ENCODE measurements at regions not wholly inside any gene's neighbourhood (a gene's known extent, or its start where the extent isn't known, plus 50 kb on each side); places are given as distances from the start of the nearest gene placed in this dataset.

DNA sequence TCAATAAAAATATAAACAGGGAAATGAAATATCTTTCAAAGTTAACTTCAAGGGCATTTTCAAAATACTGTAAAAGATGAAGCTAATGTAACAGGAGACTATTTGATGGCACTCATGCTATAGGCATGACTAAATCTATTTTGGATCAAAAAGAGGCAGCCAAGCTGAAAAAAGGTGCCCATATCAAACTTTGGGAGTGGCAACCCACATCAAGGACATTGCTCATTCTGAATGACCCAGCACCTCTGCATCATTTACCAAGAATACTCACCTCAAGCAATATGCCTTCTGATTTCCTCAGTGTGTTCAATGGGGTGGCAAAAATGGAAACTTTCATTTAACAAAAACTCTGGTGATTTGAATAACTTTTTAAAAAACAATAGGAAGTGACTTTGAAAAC, 853.3 kb downstream of the TLE1 start:
- TF ChIP-seq, protein P1, sequence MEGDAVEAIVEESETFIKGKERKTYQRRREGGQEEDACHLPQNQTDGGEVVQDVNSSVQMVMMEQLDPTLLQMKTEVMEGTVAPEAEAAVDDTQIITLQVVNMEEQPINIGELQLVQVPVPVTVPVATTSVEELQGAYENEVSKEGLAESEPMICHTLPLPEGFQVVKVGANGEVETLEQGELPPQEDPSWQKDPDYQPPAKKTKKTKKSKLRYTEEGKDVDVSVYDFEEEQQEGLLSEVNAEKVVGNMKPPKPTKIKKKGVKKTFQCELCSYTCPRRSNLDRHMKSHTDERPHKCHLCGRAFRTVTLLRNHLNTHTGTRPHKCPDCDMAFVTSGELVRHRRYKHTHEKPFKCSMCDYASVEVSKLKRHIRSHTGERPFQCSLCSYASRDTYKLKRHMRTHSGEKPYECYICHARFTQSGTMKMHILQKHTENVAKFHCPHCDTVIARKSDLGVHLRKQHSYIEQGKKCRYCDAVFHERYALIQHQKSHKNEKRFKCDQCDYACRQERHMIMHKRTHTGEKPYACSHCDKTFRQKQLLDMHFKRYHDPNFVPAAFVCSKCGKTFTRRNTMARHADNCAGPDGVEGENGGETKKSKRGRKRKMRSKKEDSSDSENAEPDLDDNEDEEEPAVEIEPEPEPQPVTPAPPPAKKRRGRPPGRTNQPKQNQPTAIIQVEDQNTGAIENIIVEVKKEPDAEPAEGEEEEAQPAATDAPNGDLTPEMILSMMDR (IDR thresholded peaks at IDR 0.05; ENCODE audit: control extremely low read depth, extremely low read depth, low read depth, missing control alignments): no peak
- POLR2A ChIA-PET: no interaction called here
- no peak for DNase-seq (ENCODE audit: extremely low spot score)
- CTCF ChIA-PET: no interaction called here

DNA sequence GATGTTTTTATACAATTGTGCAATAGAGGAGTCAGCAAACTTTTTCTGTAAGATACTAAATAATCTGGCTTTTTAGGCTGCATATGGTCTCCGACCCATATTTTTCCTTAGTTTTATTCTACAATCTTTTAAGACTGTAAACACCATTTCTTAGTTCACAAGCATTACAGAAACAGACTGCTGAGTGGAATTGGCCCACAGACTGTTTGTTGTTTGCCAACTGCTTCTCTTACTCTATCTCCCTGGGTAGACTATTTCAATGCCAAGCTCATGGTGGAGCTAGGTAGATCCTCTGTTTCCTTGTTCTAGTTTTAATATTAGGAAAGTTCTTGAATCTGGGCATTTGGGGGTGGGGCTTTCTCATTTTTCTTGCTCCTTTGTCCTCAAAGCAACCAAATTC, 857.6 kb downstream of the TLE1 start:
- TF ChIP-seq, protein P1 (IDR thresholded peaks at IDR 0.05; ENCODE audit: control extremely low read depth, extremely low read depth, low read depth, missing control alignments): no peak
- no peak for DNase-seq (ENCODE audit: extremely low spot score)
- ChIA-PET CTCF (interaction anchor here (1.2 kb wide), 1 partner anchor 15 kb away, joined by 3 read pairs; no protein-coding TSS in a partner anchor), POLR2A (no interaction called here)

DNA sequence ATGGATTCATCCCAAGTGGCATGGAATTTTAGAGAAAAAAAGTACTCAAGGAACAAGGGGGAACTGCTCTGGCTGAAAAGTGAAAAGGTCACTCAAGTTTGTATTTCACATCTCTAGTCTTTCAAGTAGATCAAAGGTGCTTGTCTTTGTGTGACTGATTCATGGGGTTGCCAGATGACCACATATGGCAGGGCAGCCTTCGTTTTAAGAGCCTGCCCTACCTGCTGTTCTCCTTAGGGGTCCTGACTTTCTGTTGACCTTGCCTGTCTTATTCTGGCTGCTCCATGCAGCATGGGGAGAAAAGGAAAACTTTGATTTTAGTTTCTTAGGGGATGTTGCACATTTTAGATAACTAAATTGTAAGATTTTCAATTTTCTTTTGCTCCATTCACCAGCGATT, 877.7 kb downstream of the TLE1 start:
- no peak for DNase-seq (ENCODE audit: extremely low spot score)
- TF ChIP-seq, protein P1 (IDR thresholded peaks at IDR 0.05; ENCODE audit: control extremely low read depth, extremely low read depth, low read depth, missing control alignments): no peak
- POLR2A ChIA-PET: no interaction called here
- CTCF ChIA-PET: no interaction called here

DNA sequence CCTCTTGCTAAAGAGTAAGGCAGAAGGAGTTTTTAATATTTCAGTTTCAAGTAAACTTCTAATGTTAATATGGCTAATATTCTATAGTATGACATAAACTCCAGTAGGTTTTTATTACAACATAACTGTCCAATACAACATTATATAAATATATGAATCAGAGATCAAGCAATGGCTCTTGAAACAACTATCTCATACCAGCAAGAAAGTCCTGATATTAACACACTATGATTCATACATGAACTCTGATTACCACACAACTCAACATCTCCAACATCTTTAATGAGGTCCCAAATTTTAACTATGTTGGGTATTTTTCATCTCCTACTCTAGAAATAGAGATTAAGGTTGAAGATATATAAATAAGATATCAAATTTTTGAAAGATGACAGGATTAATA, 878.3 kb downstream of the TLE1 start:
- TF ChIP-seq, protein P1 (IDR thresholded peaks at IDR 0.05; ENCODE audit: control extremely low read depth, extremely low read depth, low read depth, missing control alignments): no peak
- ChIA-PET CTCF (no interaction called here), POLR2A (no interaction called here)
- DNase-seq (ENCODE audit: extremely low spot score): no peak

DNA sequence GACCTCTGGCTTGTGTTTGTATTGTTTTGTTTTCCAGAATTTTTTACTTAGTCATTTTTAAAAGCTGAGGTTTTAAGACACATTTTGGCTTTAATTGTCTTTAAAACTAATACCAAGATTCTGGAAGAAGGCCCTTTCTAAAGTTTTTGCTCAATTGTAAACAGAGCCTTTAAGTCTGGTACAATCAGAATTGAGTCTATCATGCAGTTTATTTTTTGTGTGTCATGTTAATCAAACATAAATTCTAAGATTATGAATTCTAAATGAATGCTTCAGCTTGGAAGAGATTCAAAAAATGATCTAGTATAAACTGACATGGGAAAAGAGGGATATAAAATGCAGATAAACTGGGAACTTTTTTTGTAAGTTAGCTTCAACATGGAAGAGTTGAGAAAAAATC, 882.7 kb downstream of the TLE1 start:
- TF ChIP-seq, protein P1 (IDR thresholded peaks at IDR 0.05; ENCODE audit: control extremely low read depth, extremely low read depth, low read depth, missing control alignments): no peak
- DNase-seq (ENCODE audit: extremely low spot score): no peak
- POLR2A ChIA-PET: no interaction called here
- CTCF ChIA-PET: no interaction called here

DNA sequence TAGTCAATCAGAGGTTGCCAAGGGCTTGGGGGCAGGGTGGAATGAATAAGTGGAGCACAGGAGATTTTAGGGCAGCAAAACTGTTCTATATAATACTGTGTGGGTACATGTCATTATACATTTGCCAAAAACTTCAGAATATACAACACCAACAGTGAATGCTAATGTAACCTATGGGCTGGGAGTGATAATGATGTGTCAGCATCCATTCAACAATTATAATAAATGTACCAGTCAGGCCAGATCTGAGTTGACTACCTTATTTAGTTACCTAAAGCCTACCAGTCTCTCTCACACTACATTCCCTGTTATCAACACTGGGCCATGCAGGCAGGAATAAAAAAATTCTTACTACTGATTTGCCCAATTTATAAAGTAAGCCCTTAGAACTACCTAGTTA, 884.5 kb downstream of the TLE1 start:
- POLR2A ChIA-PET: no interaction called here
- CTCF ChIA-PET: interaction anchor here (1.3 kb wide), 1 partner anchor 30 kb away, joined by 3 read pairs; no protein-coding TSS in a partner anchor
- DNase-seq (ENCODE audit: extremely low spot score): no peak
- TF ChIP-seq, protein P1 (IDR thresholded peaks at IDR 0.05; ENCODE audit: control extremely low read depth, extremely low read depth, low read depth, missing control alignments): no peak

Measured in GM10248 (cell line).